Thyroid gland (tissue), 4 donors: ENCODE measurements at regions not wholly inside any gene's neighbourhood (a gene's known extent, or its start where the extent isn't known, plus 50 kb on each side); places are given as distances from the start of the nearest gene placed in this dataset.

Source experiments
- CTCF ChIP-seq, 6 experiments: fragments of 200-600 bp in 3 of 6; fragments of 450-650 bp in 3 of 6; sonication (generic) in 3 of 6; IDR thresholded peaks; one replicate each; pipeline ENCODE4 v1.5.1; 2016 to 2019; ENCODE audit warnings: antibody characterized with exemption in 6 of 6, mild to moderate bottlenecking in 2 of 6, inconsistent platforms in 1 of 6, moderate library complexity in 1 of 6
- POLR2A ChIP-seq, 2 donors: fragments of 450-650 bp; IDR thresholded peaks; one replicate each; pipeline ENCODE4 v1.6.1; 2017; ENCODE audit warnings: antibody characterized with exemption in 2 of 2, mild to moderate bottlenecking in 2 of 2, moderate library complexity in 1 of 2

- no peak for TF ChIP-seq CTCF (IDR thresholded peaks at IDR 0.05)
- TF ChIP-seq POLR2A (IDR thresholded peaks at IDR 0.05) = no peak
Observed at GRCh38 chr19:5235458-5236219, 105.0 kb downstream of the PTPRS start.
